ENCODE measurements at regions not wholly inside any gene's neighbourhood (a gene's known extent, or its start where the extent isn't known, plus 50 kb on each side); places are given as distances from the start of the nearest gene placed in this dataset.

GRCh38 chr6:10170816-10171215 lies 244.1 kb downstream of the TFAP2A start:
- Histone ChIP-seq H3K4me1 (ENCODE audit: control insufficient read depth in 4 of 4, insufficient read depth in 4 of 4, low read length in 3 of 4) (no peaks in the 10 kb centered on the region), H3K27me3 (ENCODE audit: control insufficient read depth in 4 of 4, insufficient read depth in 4 of 4, low read length in 3 of 4) (no peaks in the 10 kb centered on the region), H3K9me3 (ENCODE audit: control insufficient read depth in 4 of 4, low read length in 3 of 4) (no peaks in the 10 kb centered on the region), H3K4me3 (ENCODE audit: low read depth in 1 of 3, low read length in 3 of 3) (no peak overlapping the region), H3K27ac (ENCODE audit: low read depth in 1 of 2, low read length in 2 of 2) (no peak overlapping the region), H3K9ac (ENCODE audit: low read depth in 1 of 2, low read length in 2 of 2) (no peak overlapping the region), H3K36me3 (ENCODE audit: control insufficient read depth in 4 of 4, insufficient read depth in 3 of 4, low read depth in 1 of 4, low read length in 3 of 4) (no peaks in the 10 kb centered on the region)
- 78% methylated on average over 5 of the region's 5 CpGs for WGBS
- DNase-seq (ENCODE audit: low spot score) = no peak
- no peak for TF ChIP-seq ZBTB33 (IDR thresholded peaks at IDR 0.05)
- TF ChIP-seq JUND (IDR thresholded peaks at IDR 0.05) = no peak
- no peak for TF ChIP-seq HNF4G (IDR thresholded peaks at IDR 0.05)
- TF ChIP-seq MAX (IDR thresholded peaks at IDR 0.05) = no peak
- TF ChIP-seq SP1 (IDR thresholded peaks at IDR 0.05) = no peak
- TF ChIP-seq GABPA (IDR thresholded peaks at IDR 0.05 in 1 of 2, conservative IDR thresholded peaks at IDR 0.05 in 1 of 2) = no peak
- no peak for TF ChIP-seq RXRA (IDR thresholded peaks at IDR 0.05)
- TF ChIP-seq NR2F2 (IDR thresholded peaks at IDR 0.05) = no peak
- no peak for TF ChIP-seq EGR1 (IDR thresholded peaks at IDR 0.05; ENCODE audit: low read depth in 2 of 2)
- no peak for TF ChIP-seq TAF1 (conservative IDR thresholded peaks at IDR 0.05)
- no peak for TF ChIP-seq FOXA2 (IDR thresholded peaks at IDR 0.05)
- no peak for TF ChIP-seq ATF3 (IDR thresholded peaks at IDR 0.05)

- no peak for DNase-seq (ENCODE audit: low spot score)
- Histone ChIP-seq H3K4me1 (ENCODE audit: control insufficient read depth in 4 of 4, insufficient read depth in 4 of 4, low read length in 3 of 4) (no peaks in the 10 kb centered on the region), H3K9ac (ENCODE audit: low read depth in 1 of 2, low read length in 2 of 2) (no peak overlapping the region), H3K27ac (ENCODE audit: low read depth in 1 of 2, low read length in 2 of 2) (no peak overlapping the region), H3K36me3 (ENCODE audit: control insufficient read depth in 4 of 4, insufficient read depth in 3 of 4, low read depth in 1 of 4, low read length in 3 of 4) (no peaks in the 10 kb centered on the region), H3K27me3 (ENCODE audit: control insufficient read depth in 4 of 4, insufficient read depth in 4 of 4, low read length in 3 of 4) (no peaks in the 10 kb centered on the region), H3K4me3 (ENCODE audit: low read depth in 1 of 3, low read length in 3 of 3) (no peak overlapping the region), H3K9me3 (ENCODE audit: control insufficient read depth in 4 of 4, low read length in 3 of 4) (no peaks in the 10 kb centered on the region)
- no peak for TF ChIP-seq YY1 (IDR thresholded peaks at IDR 0.05)
- TF ChIP-seq SP1 (IDR thresholded peaks at IDR 0.05) = no peak
- no peak for TF ChIP-seq FOXA1 (IDR thresholded peaks at IDR 0.05)
- no peak for TF ChIP-seq GABPA (IDR thresholded peaks at IDR 0.05 in 1 of 2, conservative IDR thresholded peaks at IDR 0.05 in 1 of 2)
- TF ChIP-seq JUND (IDR thresholded peaks at IDR 0.05) = no peak
- TF ChIP-seq RXRA (IDR thresholded peaks at IDR 0.05) = no peak
- TF ChIP-seq MAX (IDR thresholded peaks at IDR 0.05) = no peak
- no peak for TF ChIP-seq FOXA2 (IDR thresholded peaks at IDR 0.05)
- TF ChIP-seq CTCF (IDR thresholded peaks at IDR 0.05; ENCODE audit: low read depth, low read length, missing input control) = no peak
- TF ChIP-seq HNF4A (conservative IDR thresholded peaks at IDR 0.05) = no peak
- TF ChIP-seq REST (IDR thresholded peaks at IDR 0.05) = no peak
- TF ChIP-seq EGR1 (IDR thresholded peaks at IDR 0.05; ENCODE audit: low read depth in 2 of 2) = no peak
- WGBS = 87% methylated on average over 5 of the region's 5 CpGs
These were observed 248.8 kb downstream of the TFAP2A start for GRCh38 chr6:10166031-10166430.

Measured in liver (tissue), 8 donors.